Left ventricle myocardium inferior (tissue), 1 donor: ENCODE measurements at regions not wholly inside any gene's neighbourhood (a gene's known extent, or its start where the extent isn't known, plus 50 kb on each side); places are given as distances from the start of the nearest gene placed in this dataset.

Experiments used
- DNase-seq: peaks from one replicate; pipeline ENCODE4 v3.0.0-alpha.2; 2020
- H3K27ac ChIP-seq: fragments of 200-600 bp; replicated peaks from 2 replicates; pipeline ENCODE4 v1.8.0; 2021
- H3K27me3 ChIP-seq: fragments of 200-600 bp; 2 replicates; pipeline ENCODE4 v1.8.0; 2021; ENCODE audit warnings: low read depth
- H3K36me3 ChIP-seq: fragments of 200-600 bp; 2 replicates; pipeline ENCODE4 v1.8.0; 2021
- H3K4me1 ChIP-seq: fragments of 200-600 bp; 2 replicates; pipeline ENCODE4 v1.8.0; 2021
- H3K4me3 ChIP-seq: fragments of 200-600 bp; 2 replicates; pipeline ENCODE4 v1.8.0; 2021; ENCODE audit warnings: mild to moderate bottlenecking, moderate library complexity
- H3K9me3 ChIP-seq: fragments of 200-600 bp; replicated peaks from 2 replicates; pipeline ENCODE4 v1.8.0; 2021
- CTCF ChIP-seq: fragments of 200-600 bp; IDR thresholded peaks from 2 replicates; pipeline ENCODE4 v1.8.0; 2021; ENCODE audit warnings: antibody characterized with exemption, mild to moderate bottlenecking, borderline replicate concordance
- intact Hi-C: fragments of 100-400 bp; cut with micrococcal nuclease; formaldehyde crosslinking; loops from one replicate; pipeline ENCODE4 v1.11.0; 2022
- donor health status: DM: no; HTN: yes; CAD: no; lungs with severe emphysema.

- no peak overlapping the region for H3K4me3 ChIP-seq
- H3K27me3 ChIP-seq = no peaks in the 10 kb centered on the region
- TF ChIP-seq CTCF = no peak
- intact Hi-C loops = no loop called here
- no peaks in the 10 kb centered on the region for H3K36me3 ChIP-seq
- no peaks in the 10 kb centered on the region for H3K9me3 ChIP-seq
- no peaks in the 10 kb centered on the region for H3K4me1 ChIP-seq
- no peak for DNase-seq
- H3K27ac ChIP-seq = no peak overlapping the region
Measured at GRCh38 chr7:49692516-49692915, 80.9 kb upstream of the VWC2 start.

- no peak for TF ChIP-seq CTCF
Measured at GRCh38 chr7:49695971-49696370, 77.5 kb upstream of the VWC2 start.

GRCh38 chr7:49700841-49701240 lies 72.6 kb upstream of the VWC2 start:
- Histone ChIP-seq H3K9me3 (no peaks in the 10 kb centered on the region), H3K36me3 (no peaks in the 10 kb centered on the region), H3K27me3 (no peaks in the 10 kb centered on the region), H3K4me3 (no peak overlapping the region), H3K27ac (no peak overlapping the region), H3K4me1 (no peaks in the 10 kb centered on the region)
- no peak for DNase-seq
- intact Hi-C loops = no loop called here
- no peak for TF ChIP-seq CTCF

More at GRCh38 chr7:49695971-49696370, 77.5 kb upstream of the VWC2 start:
- Histone ChIP-seq H3K9me3 (no peaks in the 10 kb centered on the region), H3K27ac (no peak overlapping the region), H3K4me3 (no peak overlapping the region), H3K4me1 (no peaks in the 10 kb centered on the region), H3K36me3 (no peaks in the 10 kb centered on the region), H3K27me3 (no peaks in the 10 kb centered on the region)
- intact Hi-C loops = no loop called here
- no peak for DNase-seq

- no peak for DNase-seq
- H3K36me3 ChIP-seq = no peaks in the 10 kb centered on the region
- H3K4me3 ChIP-seq = no peak overlapping the region
- no peak overlapping the region for H3K27ac ChIP-seq
- H3K9me3 ChIP-seq = no peaks in the 10 kb centered on the region
- no peak for TF ChIP-seq CTCF
- intact Hi-C loops = no loop called here
- no peaks in the 10 kb centered on the region for H3K27me3 ChIP-seq
- no peaks in the 10 kb centered on the region for H3K4me1 ChIP-seq
Measured at GRCh38 chr7:49702099-49702498, 71.3 kb upstream of the VWC2 start.

- Histone ChIP-seq H3K4me3 (no peak overlapping the region), H3K36me3 (no peaks in the 10 kb centered on the region), H3K9me3 (no peaks in the 10 kb centered on the region), H3K27ac (no peak overlapping the region), H3K4me1 (no peaks in the 10 kb centered on the region), H3K27me3 (no peaks in the 10 kb centered on the region)
- no peak for DNase-seq
- intact Hi-C loops = no loop called here
- no peak for TF ChIP-seq CTCF
Measured at GRCh38 chr7:49703337-49703736, 70.1 kb upstream of the VWC2 start.

GRCh38 chr7:49703881-49704280 lies 69.6 kb upstream of the VWC2 start:
- intact Hi-C loops = no loop called here
- no peaks in the 10 kb centered on the region for H3K36me3 ChIP-seq
- no peaks in the 10 kb centered on the region for H3K27me3 ChIP-seq
- DNase-seq = no peak
- H3K27ac ChIP-seq = no peak overlapping the region
- no peaks in the 10 kb centered on the region for H3K4me1 ChIP-seq
- no peaks in the 10 kb centered on the region for H3K9me3 ChIP-seq
- no peak for TF ChIP-seq CTCF
- no peak overlapping the region for H3K4me3 ChIP-seq
